Upper lobe of left lung (tissue), 6 donors: ENCODE measurements at regions not wholly inside any gene's neighbourhood (a gene's known extent, or its start where the extent isn't known, plus 50 kb on each side); places are given as distances from the start of the nearest gene placed in this dataset.

Experiments
- ATAC-seq, 2 donors: fragments of 200-7000 bp; cut with Tn5 transposase; one replicate each; pipeline ENCODE4 v1.9.1; 2022; ENCODE audit warnings: mild to moderate bottlenecking in 2 of 2, moderate library complexity in 2 of 2; ENCODE audit not compliant: low FRiP score in 2 of 2
- DNase-seq, 2 donors: peaks; one replicate each; pipeline ENCODE4 v3.0.0-alpha.2; 2019 to 2020
- H3K27ac ChIP-seq, 4 donors: fragments of 200-600 bp; sonication (generic); one replicate each; pipeline ENCODE4 v1.5.1; 2016 to 2019
- H3K27me3 ChIP-seq, 4 donors: fragments of 200-600 bp; sonication (generic); one replicate each; pipeline ENCODE4 v1.5.1; 2017 to 2019
- H3K36me3 ChIP-seq, 4 donors: fragments of 200-600 bp; sonication (generic); one replicate each; pipeline ENCODE4 v1.5.1; 2016 to 2019
- H3K4me1 ChIP-seq, 4 donors: fragments of 200-600 bp; sonication (generic); one replicate each; pipeline ENCODE4 v1.5.1; 2018 to 2019
- H3K4me3 ChIP-seq, 4 donors: fragments of 200-600 bp; sonication (generic); one replicate each; pipeline ENCODE4 v1.5.1; 2017 to 2019; ENCODE audit warnings: mild to moderate bottlenecking in 2 of 4, moderate library complexity in 1 of 4
- H3K9me3 ChIP-seq, 4 donors: fragments of 200-600 bp; sonication (generic); one replicate each; pipeline ENCODE4 v1.5.1; 2018 to 2019
- EP300 ChIP-seq, 4 donors: sonication (generic); formaldehyde crosslinking; IDR thresholded peaks; one replicate each; pipeline ENCODE4 v1.5.1; 2017; ENCODE audit warnings: antibody characterized with exemption in 4 of 4, control low read depth in 2 of 4
- POLR2A ChIP-seq, 4 donors: fragments of 450-650 bp; IDR thresholded peaks; one replicate each; pipeline ENCODE4 v1.5.1; 2016 to 2017; ENCODE audit warnings: antibody characterized with exemption in 4 of 4, mild to moderate bottlenecking in 2 of 4
- POLR2AphosphoS5 ChIP-seq, 2 donors: sonication (generic); formaldehyde crosslinking; IDR thresholded peaks; one replicate each; pipeline ENCODE4 v1.5.1; 2017; ENCODE audit warnings: antibody characterized with exemption in 2 of 2
- WGBS, 2 donors: methylation state at CpG; one replicate each; pipeline ENCODE4 v1.1.5; 2017 to 2018; 5-methylcytosine and 5-hydroxymethylcytosine counted together
- TF ChIP-seq, protein P1 (sequence below), 6 experiments: fragments of 450-650 bp in 4 of 6; fragments of 200-600 bp in 2 of 6; sonication (generic) in 2 of 6; IDR thresholded peaks; one replicate each; pipeline ENCODE4 v1.5.1; 2016 to 2019; ENCODE audit warnings: antibody characterized with exemption in 6 of 6
- donor health status: DM: no; HTN: no; CAD: no; lungs with moderate emphysema.
- donor health status: DM: no; HTN: yes; CAD: no; lungs with severe emphysema.

GRCh38 chr13:92976657-92977056 lies 249.9 kb upstream of the GPC6 start:
- Histone ChIP-seq H3K27ac (no peak overlapping the region), H3K4me1 (no peaks in the 10 kb centered on the region), H3K27me3 (no peaks in the 10 kb centered on the region), H3K9me3 (no peaks in the 10 kb centered on the region), H3K36me3 (no peaks in the 10 kb centered on the region), H3K4me3 (no peak overlapping the region)
- TF ChIP-seq, protein P1, sequence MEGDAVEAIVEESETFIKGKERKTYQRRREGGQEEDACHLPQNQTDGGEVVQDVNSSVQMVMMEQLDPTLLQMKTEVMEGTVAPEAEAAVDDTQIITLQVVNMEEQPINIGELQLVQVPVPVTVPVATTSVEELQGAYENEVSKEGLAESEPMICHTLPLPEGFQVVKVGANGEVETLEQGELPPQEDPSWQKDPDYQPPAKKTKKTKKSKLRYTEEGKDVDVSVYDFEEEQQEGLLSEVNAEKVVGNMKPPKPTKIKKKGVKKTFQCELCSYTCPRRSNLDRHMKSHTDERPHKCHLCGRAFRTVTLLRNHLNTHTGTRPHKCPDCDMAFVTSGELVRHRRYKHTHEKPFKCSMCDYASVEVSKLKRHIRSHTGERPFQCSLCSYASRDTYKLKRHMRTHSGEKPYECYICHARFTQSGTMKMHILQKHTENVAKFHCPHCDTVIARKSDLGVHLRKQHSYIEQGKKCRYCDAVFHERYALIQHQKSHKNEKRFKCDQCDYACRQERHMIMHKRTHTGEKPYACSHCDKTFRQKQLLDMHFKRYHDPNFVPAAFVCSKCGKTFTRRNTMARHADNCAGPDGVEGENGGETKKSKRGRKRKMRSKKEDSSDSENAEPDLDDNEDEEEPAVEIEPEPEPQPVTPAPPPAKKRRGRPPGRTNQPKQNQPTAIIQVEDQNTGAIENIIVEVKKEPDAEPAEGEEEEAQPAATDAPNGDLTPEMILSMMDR (IDR thresholded peaks at IDR 0.05): no peak
- TF ChIP-seq POLR2A (IDR thresholded peaks at IDR 0.05) (no peak), POLR2AphosphoS5 (IDR thresholded peaks at IDR 0.05) (no peak), EP300 (IDR thresholded peaks at IDR 0.05) (no peak)
- DNase-seq (no peak), ATAC-seq (no peak)

- no peak for ATAC-seq
- no peak overlapping the region for H3K4me3 ChIP-seq
- no peaks in the 10 kb centered on the region for H3K27me3 ChIP-seq
- H3K36me3 ChIP-seq: no peaks in the 10 kb centered on the region
- no peak for TF ChIP-seq EP300 (IDR thresholded peaks at IDR 0.05)
- TF ChIP-seq POLR2AphosphoS5 (IDR thresholded peaks at IDR 0.05): no peak
- TF ChIP-seq, protein P1 (IDR thresholded peaks at IDR 0.05): no peak
- no peak for TF ChIP-seq POLR2A (IDR thresholded peaks at IDR 0.05)
- H3K27ac ChIP-seq: no peak overlapping the region
- DNase-seq: no peak
- no peaks in the 10 kb centered on the region for H3K9me3 ChIP-seq
- WGBS, 2 donors: 76% methylated on average over 2 of the region's 2 CpGs
- H3K4me1 ChIP-seq: no peaks in the 10 kb centered on the region
These were observed 242.5 kb upstream of the GPC6 start for GRCh38 chr13:92984151-92984550.

DNA sequence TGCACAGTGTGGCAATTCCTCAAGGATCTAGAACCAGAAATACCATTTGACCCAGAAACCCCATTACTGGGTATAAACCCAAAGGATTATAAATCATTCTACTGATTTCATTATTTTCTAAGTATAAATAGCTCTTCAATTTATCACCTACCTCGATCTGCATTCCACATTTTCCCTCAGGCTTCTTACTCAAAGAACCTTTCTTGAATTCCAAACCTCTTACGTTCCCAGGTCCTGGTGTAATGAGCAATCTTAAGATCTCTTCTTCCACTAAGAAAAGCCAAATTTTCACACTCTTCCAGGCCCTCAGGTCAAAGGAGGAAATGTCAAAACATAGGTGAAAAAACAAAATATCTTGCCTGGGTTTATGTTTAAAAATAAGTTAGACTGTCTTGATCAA lies 237.3 kb upstream of the GPC6 start:
- DNase-seq (no peak), ATAC-seq (no peak)
- H3K27ac ChIP-seq: no peak overlapping the region
- H3K4me3 ChIP-seq: no peak overlapping the region
- WGBS, 2 donors: 51 to 69% methylated on average over 2 of the region's 2 CpGs
- H3K27me3 ChIP-seq: no peaks in the 10 kb centered on the region
- no peaks in the 10 kb centered on the region for H3K4me1 ChIP-seq
- H3K9me3 ChIP-seq: no peaks in the 10 kb centered on the region
- no peaks in the 10 kb centered on the region for H3K36me3 ChIP-seq
- TF ChIP-seq POLR2A (IDR thresholded peaks at IDR 0.05): no peak
- TF ChIP-seq, protein P1 (IDR thresholded peaks at IDR 0.05): no peak
- TF ChIP-seq POLR2AphosphoS5 (IDR thresholded peaks at IDR 0.05): no peak
- TF ChIP-seq EP300 (IDR thresholded peaks at IDR 0.05): no peak

DNA sequence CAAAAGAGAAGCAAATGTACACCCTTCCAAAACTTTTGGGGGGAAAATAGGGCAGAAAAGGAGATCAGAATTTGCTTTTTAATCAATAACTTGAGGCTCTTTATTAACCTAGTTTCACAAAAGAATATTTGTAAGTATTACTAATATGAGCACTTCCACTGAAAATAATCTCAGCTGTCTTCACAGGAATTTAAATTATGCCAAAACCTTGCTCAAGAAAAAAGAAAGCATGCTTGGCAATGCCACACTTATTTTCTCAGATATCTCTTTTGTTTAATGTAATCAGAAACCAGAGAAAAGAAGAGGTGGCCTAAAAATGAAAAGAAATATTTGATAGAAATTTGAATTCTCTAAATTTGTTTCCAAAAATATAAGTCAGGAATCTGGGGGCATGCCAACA lies 234.9 kb upstream of the GPC6 start:
- H3K9me3 ChIP-seq: no peaks in the 10 kb centered on the region
- no peak overlapping the region for H3K4me3 ChIP-seq
- H3K27ac ChIP-seq: no peak overlapping the region
- H3K36me3 ChIP-seq: no peaks in the 10 kb centered on the region
- TF ChIP-seq, protein P1 (IDR thresholded peaks at IDR 0.05): no peak
- no peak for TF ChIP-seq EP300 (IDR thresholded peaks at IDR 0.05)
- TF ChIP-seq POLR2AphosphoS5 (IDR thresholded peaks at IDR 0.05): no peak
- no peak for TF ChIP-seq POLR2A (IDR thresholded peaks at IDR 0.05)
- ATAC-seq (no peak), DNase-seq (no peak)
- no peaks in the 10 kb centered on the region for H3K27me3 ChIP-seq
- no peaks in the 10 kb centered on the region for H3K4me1 ChIP-seq

GRCh38 chr13:92994056-92994455 lies 232.6 kb upstream of the GPC6 start:
- no peak for TF ChIP-seq POLR2AphosphoS5 (IDR thresholded peaks at IDR 0.05)
- no peaks in the 10 kb centered on the region for H3K9me3 ChIP-seq
- H3K27me3 ChIP-seq: no peaks in the 10 kb centered on the region
- ATAC-seq: no peak
- no peak for DNase-seq
- no peak overlapping the region for H3K27ac ChIP-seq
- no peaks in the 10 kb centered on the region for H3K4me1 ChIP-seq
- H3K4me3 ChIP-seq: no peak overlapping the region
- WGBS, 2 donors: 81% methylated on average over 3 of the region's 3 CpGs
- no peaks in the 10 kb centered on the region for H3K36me3 ChIP-seq
